Esophagus squamous epithelium (tissue), 5 donors: ENCODE measurements at regions not wholly inside any gene's neighbourhood (a gene's known extent, or its start where the extent isn't known, plus 50 kb on each side); places are given as distances from the start of the nearest gene placed in this dataset.

ENCODE experiments used
- DNase-seq: peaks from one replicate; lab custom pipeline; 2025; lab: John Stamatoyannopoulos, UW
- H3K27ac ChIP-seq, 4 donors: fragments of 200-600 bp; sonication (generic); one replicate each; pipeline ENCODE4 v1.5.1; 2016 to 2019; ENCODE audit warnings: mild to moderate bottlenecking in 1 of 4
- H3K27me3 ChIP-seq, 4 donors: fragments of 200-600 bp; sonication (generic); 1 replicate in 3 of 4; 2 replicates in 1 of 4; pipeline versions ENCODE4 v1.5.1 to v1.6.0; 2017 to 2021; ENCODE audit warnings: antibody characterized with exemption in 1 of 4
- H3K36me3 ChIP-seq, 3 donors: fragments of 200-600 bp; sonication (generic); one replicate each; pipeline ENCODE4 v1.5.1; 2016 to 2019
- H3K4me1 ChIP-seq, 3 donors: fragments of 200-600 bp; sonication (generic); one replicate each; pipeline ENCODE4 v1.5.1; 2017 to 2019
- H3K4me3 ChIP-seq, 4 donors: fragments of 200-600 bp; sonication (generic); 1 replicate in 3 of 4; 2 replicates in 1 of 4; pipeline ENCODE4 v1.5.1; 2016 to 2019; ENCODE audit warnings: mild to moderate bottlenecking in 2 of 4, moderate library complexity in 1 of 4
- H3K9me3 ChIP-seq, 3 donors: fragments of 200-600 bp; sonication (generic); one replicate each; pipeline ENCODE4 v1.5.1; 2016 to 2019
- CTCF ChIP-seq, 6 experiments: fragments of 450-650 bp in 4 of 6; fragments of 200-600 bp in 2 of 6; sonication (generic) in 2 of 6; IDR thresholded peaks; one replicate each; pipeline ENCODE4 v1.5.1; 2016 to 2019; ENCODE audit warnings: antibody characterized with exemption in 6 of 6, mild to moderate bottlenecking in 4 of 6, moderate library complexity in 4 of 6
- POLR2A ChIP-seq, 4 donors: fragments of 450-650 bp; IDR thresholded peaks; one replicate each; pipeline ENCODE4 v1.6.1; 2017; ENCODE audit warnings: antibody characterized with exemption in 4 of 4, mild to moderate bottlenecking in 4 of 4, moderate library complexity in 3 of 4
- WGBS, 2 donors: methylation state at CpG; one replicate each; pipeline ENCODE4 v1.1.5; 2018; 5-methylcytosine and 5-hydroxymethylcytosine counted together
- intact Hi-C: fragments of 100-400 bp; cut with DNase I; formaldehyde crosslinking; loops from one replicate; pipeline ENCODE4 v1.15.0; 2022
- donor health status: DM: yes; HTN: yes; CAD: no.

- WGBS, 2 donors = 62 to 65% methylated on average over 2 of the region's 2 CpGs
- Histone ChIP-seq H3K4me3 (no peak overlapping the region), H3K27ac (no peak overlapping the region), H3K9me3 (no peaks in the 10 kb centered on the region), H3K27me3 (no peaks in the 10 kb centered on the region), H3K36me3 (no peaks in the 10 kb centered on the region), H3K4me1 (no peaks in the 10 kb centered on the region)
- no peak for TF ChIP-seq CTCF (IDR thresholded peaks at IDR 0.05)
- no peak for TF ChIP-seq POLR2A (IDR thresholded peaks at IDR 0.05)
- intact Hi-C loops = no loop called here
- DNase-seq = no peak
Measured at GRCh38 chr7:8963722-8964121, 530.3 kb downstream of the NXPH1 start.

DNA sequence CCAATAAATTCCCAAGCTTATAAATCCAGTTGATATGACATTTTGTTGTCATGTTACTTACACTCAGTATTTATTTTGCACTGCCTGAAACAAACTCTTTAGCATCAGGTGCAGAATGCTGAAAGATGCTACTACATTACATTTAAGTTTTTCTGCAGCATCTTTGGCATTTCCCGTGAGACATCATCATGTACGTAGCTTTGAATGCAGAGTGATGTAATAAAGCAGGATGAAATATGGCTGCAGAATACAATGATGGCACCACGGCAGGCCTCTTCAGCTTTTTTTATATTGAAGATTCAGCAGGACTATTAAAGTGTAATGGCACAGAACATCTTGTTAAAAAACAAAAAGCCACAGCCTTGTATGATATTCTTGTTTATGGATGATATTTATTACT lies 531.8 kb downstream of the NXPH1 start:
- Histone ChIP-seq H3K36me3 (no peaks in the 10 kb centered on the region), H3K27me3 (no peaks in the 10 kb centered on the region), H3K4me3 (no peak overlapping the region), H3K9me3 (no peaks in the 10 kb centered on the region), H3K27ac (no peak overlapping the region), H3K4me1 (no peaks in the 10 kb centered on the region)
- WGBS, 2 donors = 80 to 89% methylated on average over 3 of the region's 3 CpGs
- intact Hi-C loops = no loop called here
- TF ChIP-seq CTCF (IDR thresholded peaks at IDR 0.05) = no peak
- DNase-seq = no peak

GRCh38 chr7:8973601-8974000 lies 540.2 kb downstream of the NXPH1 start:
- no peaks in the 10 kb centered on the region for H3K27me3 ChIP-seq
- H3K27ac ChIP-seq = no peak overlapping the region
- no peak for TF ChIP-seq POLR2A (IDR thresholded peaks at IDR 0.05)
- TF ChIP-seq CTCF (IDR thresholded peaks at IDR 0.05) = no peak
- no peaks in the 10 kb centered on the region for H3K9me3 ChIP-seq
- DNase-seq = no peak
- no peak overlapping the region for H3K4me3 ChIP-seq
- WGBS, 2 donors = 31 to 50% methylated on average over 3 of the region's 3 CpGs
- no peaks in the 10 kb centered on the region for H3K4me1 ChIP-seq
- no peaks in the 10 kb centered on the region for H3K36me3 ChIP-seq
- intact Hi-C loops = no loop called here

DNA sequence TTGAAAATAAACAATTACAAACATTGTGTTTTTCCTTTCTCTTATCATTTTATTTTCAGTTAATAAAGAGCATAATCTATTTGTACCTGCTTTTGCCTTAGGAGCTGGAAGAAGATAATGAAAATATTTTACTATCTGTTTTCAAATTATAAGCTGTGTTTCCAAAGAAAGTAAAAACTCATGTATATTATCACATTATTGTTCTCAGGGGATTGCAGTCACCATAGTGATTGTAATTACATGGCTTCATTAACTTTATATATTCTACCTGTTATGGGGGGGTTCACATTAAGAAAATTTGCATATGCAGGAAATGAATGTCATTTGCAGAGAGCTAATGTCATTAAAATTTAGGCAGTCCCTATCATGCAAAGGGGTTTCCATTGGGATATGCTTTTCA lies 542.3 kb downstream of the NXPH1 start:
- H3K36me3 ChIP-seq = no peaks in the 10 kb centered on the region
- TF ChIP-seq CTCF (IDR thresholded peaks at IDR 0.05) (no peak), POLR2A (IDR thresholded peaks at IDR 0.05) (no peak)
- H3K4me3 ChIP-seq = no peak overlapping the region
- no peaks in the 10 kb centered on the region for H3K27me3 ChIP-seq
- DNase-seq = no peak
- no peak overlapping the region for H3K27ac ChIP-seq
- no peaks in the 10 kb centered on the region for H3K9me3 ChIP-seq
- H3K4me1 ChIP-seq = no peaks in the 10 kb centered on the region
- intact Hi-C loops = no loop called here

DNA sequence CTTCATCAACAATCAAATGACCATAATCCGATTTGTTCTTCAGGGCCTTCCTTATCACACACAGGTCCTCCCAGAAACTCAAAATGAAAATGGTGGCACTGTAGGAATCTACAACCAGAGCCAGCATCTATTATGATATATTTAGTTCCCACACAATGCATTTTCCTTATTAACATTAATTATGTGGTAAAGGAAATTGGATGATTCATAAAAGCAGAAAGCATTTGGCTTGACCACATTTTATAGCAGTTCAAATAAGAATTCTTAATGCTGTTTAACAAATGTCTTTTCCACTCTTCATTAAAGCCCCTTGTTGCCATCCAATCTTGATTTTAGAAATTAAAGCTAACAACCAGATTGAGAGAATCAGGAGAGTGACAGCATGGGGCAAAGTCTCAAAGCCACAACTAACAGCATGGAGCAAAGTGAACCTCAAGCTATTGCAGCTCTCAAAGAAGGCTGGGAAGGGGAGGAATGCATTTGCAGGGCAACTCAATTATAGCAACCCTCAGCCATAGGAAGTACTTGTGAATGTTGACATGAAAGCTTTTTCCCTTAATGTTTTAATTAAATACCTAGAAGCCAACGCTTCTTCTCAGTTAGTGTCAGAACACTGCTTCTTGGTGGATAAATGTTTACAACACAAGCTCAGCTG lies 549.1 kb downstream of the NXPH1 start:
- TF ChIP-seq CTCF (IDR thresholded peaks at IDR 0.05) (no peak), POLR2A (IDR thresholded peaks at IDR 0.05) (no peak)
- H3K27me3 ChIP-seq = no peaks in the 10 kb centered on the region
- no peak for DNase-seq
- intact Hi-C loops = no loop called here
- WGBS, 2 donors = 57 to 72% methylated on average over 2 of the region's 2 CpGs
- no peaks in the 10 kb centered on the region for H3K36me3 ChIP-seq
- H3K4me1 ChIP-seq = no peaks in the 10 kb centered on the region
- no peaks in the 10 kb centered on the region for H3K9me3 ChIP-seq
- H3K27ac ChIP-seq = no peak overlapping the region
- no peak overlapping the region for H3K4me3 ChIP-seq
